Sigmoid colon (tissue), 6 donors: ENCODE measurements at regions not wholly inside any gene's neighbourhood (a gene's known extent, or its start where the extent isn't known, plus 50 kb on each side); places are given as distances from the start of the nearest gene placed in this dataset.
A peak's percentile ranks its signal among the peaks of the same experiment; 100 is the strongest.

Experiments
- DNase-seq: peaks from one replicate; pipeline ENCODE4 v3.0.0-alpha.2; 2019
- H3K27ac ChIP-seq, 4 donors: fragments of 200-600 bp; sonication (generic); one replicate each; pipeline ENCODE4 v1.5.1; 2016 to 2019; ENCODE audit warnings: mild to moderate bottlenecking in 1 of 4
- H3K27me3 ChIP-seq, 3 donors: fragments of 200-600 bp; sonication (generic); one replicate each; pipeline ENCODE4 v1.5.1; 2019; ENCODE audit warnings: mild to moderate bottlenecking in 1 of 3
- H3K36me3 ChIP-seq, 4 donors: fragments of 200-600 bp; sonication (generic); one replicate each; pipeline ENCODE4 v1.5.1; 2016 to 2019
- H3K4me1 ChIP-seq, 4 donors: fragments of 200-600 bp; sonication (generic); one replicate each; pipeline ENCODE4 v1.5.1; 2017 to 2019
- H3K4me3 ChIP-seq, 4 donors: fragments of 200-600 bp; sonication (generic); one replicate each; pipeline ENCODE4 v1.5.1; 2017 to 2019; ENCODE audit warnings: mild to moderate bottlenecking in 2 of 4, moderate library complexity in 1 of 4
- H3K9me3 ChIP-seq, 4 donors: fragments of 200-600 bp in 3 of 4; sonication (generic) in 3 of 4; one replicate each; pipeline versions ENCODE4 v1.5.1 to v1.6.1; 2013 to 2019
- CTCF ChIP-seq, 4 experiments: fragments of 450-650 bp in 3 of 4; fragments of 200-600 bp in 1 of 4; IDR thresholded peaks; one replicate each; pipeline ENCODE4 v1.5.1; 2016 to 2019; ENCODE audit warnings: antibody characterized with exemption in 4 of 4, mild to moderate bottlenecking in 3 of 4, moderate library complexity in 2 of 4
- EP300 ChIP-seq, 4 donors: sonication (generic); formaldehyde crosslinking; IDR thresholded peaks; one replicate each; pipeline ENCODE4 v1.6.1; 2017; ENCODE audit warnings: antibody characterized with exemption in 4 of 4
- POLR2A ChIP-seq, 2 donors: fragments of 450-650 bp; IDR thresholded peaks; one replicate each; pipeline ENCODE4 v1.6.1; 2016; ENCODE audit warnings: antibody characterized with exemption in 2 of 2, mild to moderate bottlenecking in 2 of 2, moderate library complexity in 2 of 2
- POLR2AphosphoS5 ChIP-seq, 4 donors: sonication (generic); formaldehyde crosslinking; IDR thresholded peaks; one replicate each; pipeline ENCODE4 v1.6.1; 2017; ENCODE audit warnings: antibody characterized with exemption in 4 of 4
- WGBS, 2 donors: extraction: QIAGEN DNeasy Blood & Tissue Kit; methylation state at CpG; one replicate each; pipeline ENCODE4 v1.1.7; 2013; 5-methylcytosine and 5-hydroxymethylcytosine counted together
- intact Hi-C: fragments of 100-400 bp; cut with DNase I; formaldehyde crosslinking; loops from one replicate; pipeline ENCODE4 v1.15.1; 2023
- donor health status: healthy with polysubstance abuse.
- donor health status: healthy.

- 74 to 77% methylated on average over 17 of the region's 17 CpGs for WGBS, 2 donors
- Histone ChIP-seq H3K27me3 (peaks cover 8 to 73% (median 24%) of the 10 kb centered on the region in 3 donors), H3K9me3 (no peaks in the 10 kb centered on the region), H3K4me1 (peaks cover 0 to 16% (median 13%) of the 10 kb centered on the region in 4 donors), H3K27ac (no peak overlapping the region), H3K4me3 (no peak overlapping the region), H3K36me3 (no peaks in the 10 kb centered on the region)
- intact Hi-C loops = loop anchor here (5.0 kb wide), 1 partner anchor 312 kb away; no protein-coding TSS in a partner anchor
- no peak for DNase-seq
- TF ChIP-seq CTCF (IDR thresholded peaks at IDR 0.05) (no peak), POLR2A (IDR thresholded peaks at IDR 0.05) (no peak), EP300 (IDR thresholded peaks at IDR 0.05) (no peak), POLR2AphosphoS5 (IDR thresholded peaks at IDR 0.05) (no peak)
Observed at GRCh38 chr20:59399426-59400099, 99.2 kb downstream of the EDN3 start.

GRCh38 chr20:59400708-59401107, 100.3 kb downstream of the EDN3 start:
- TF ChIP-seq EP300 (IDR thresholded peaks at IDR 0.05) = no peak
- no peak for TF ChIP-seq POLR2A (IDR thresholded peaks at IDR 0.05)
- no peak for TF ChIP-seq POLR2AphosphoS5 (IDR thresholded peaks at IDR 0.05)
- no peak for TF ChIP-seq CTCF (IDR thresholded peaks at IDR 0.05)

GRCh38 chr20:59402681-59403080, 102.3 kb downstream of the EDN3 start:
- no peak for TF ChIP-seq POLR2A (IDR thresholded peaks at IDR 0.05)
- no peak for TF ChIP-seq EP300 (IDR thresholded peaks at IDR 0.05)
- TF ChIP-seq CTCF (IDR thresholded peaks at IDR 0.05) = no peak
- intact Hi-C loops = loop anchor here (2.0 to 5.0 kb wide), 2 partner anchors 315 to 532 kb away; no protein-coding TSS in a partner anchor
- Histone ChIP-seq H3K36me3 (no peaks in the 10 kb centered on the region), H3K27me3 (peaks cover 8 to 86% (median 29%) of the 10 kb centered on the region in 3 donors), H3K9me3 (no peaks in the 10 kb centered on the region), H3K4me3 (no peak overlapping the region), H3K4me1 (peaks cover 0 to 16% (median 13%) of the 10 kb centered on the region in 4 donors), H3K27ac (no peak overlapping the region)
- no peak for DNase-seq
- 27 to 35% methylated on average over 9 of the region's 9 CpGs for WGBS, 2 donors

More at GRCh38 chr20:59400708-59401107, 100.3 kb downstream of the EDN3 start:
- H3K36me3 ChIP-seq = no peaks in the 10 kb centered on the region
- H3K27me3 ChIP-seq = peaks cover 8 to 84% (median 29%) of the 10 kb centered on the region in 3 donors
- H3K4me1 ChIP-seq = peaks cover 0 to 16% (median 13%) of the 10 kb centered on the region in 4 donors
- 59 to 76% methylated on average over 9 of the region's 9 CpGs for WGBS, 2 donors
- H3K4me3 ChIP-seq = no peak overlapping the region
- no peak overlapping the region for H3K27ac ChIP-seq
- DNase-seq = no peak
- no peaks in the 10 kb centered on the region for H3K9me3 ChIP-seq
- intact Hi-C loops = loop anchor here (5.0 kb wide), 1 partner anchor 313 kb away; no protein-coding TSS in a partner anchor

DNA sequence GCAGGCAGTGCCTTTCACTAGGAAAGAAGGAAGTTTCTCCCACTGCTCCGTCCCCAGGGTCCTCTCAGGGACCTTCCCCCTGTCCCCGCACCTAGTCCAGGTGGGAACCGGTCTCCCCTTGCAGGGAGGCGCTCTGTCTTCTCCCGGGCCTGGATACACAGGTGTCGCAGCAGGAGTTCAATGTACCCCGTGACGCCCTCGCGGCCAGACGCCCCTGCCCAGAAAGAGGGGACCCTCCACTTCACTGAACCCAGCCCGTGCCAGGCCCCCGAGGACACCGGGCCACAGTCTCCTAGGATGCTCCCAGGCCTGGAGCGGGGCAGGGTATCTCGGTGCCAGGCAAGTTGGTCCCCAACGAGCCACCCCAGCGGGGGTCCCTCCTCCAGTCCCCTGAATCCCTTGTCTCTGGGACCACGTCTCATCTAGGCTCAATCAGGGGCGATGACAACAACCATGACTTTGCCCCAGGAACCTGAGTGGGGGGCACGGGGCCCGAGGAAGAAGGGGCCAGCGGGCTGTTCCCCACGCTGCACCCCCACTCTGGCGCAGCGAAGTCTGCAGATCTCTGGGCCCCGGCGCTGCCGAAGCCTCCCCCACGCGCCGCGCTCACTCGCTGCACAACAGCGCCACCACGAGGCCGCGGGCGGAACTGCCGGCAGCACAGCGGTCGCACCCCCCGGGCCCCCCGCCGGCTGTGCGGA, 103.0 kb downstream of the EDN3 start:
- Histone ChIP-seq H3K4me3 (peak overlapping the region in 2 of 4 donors; percentile 4 to 8), H3K9me3 (no peaks in the 10 kb centered on the region), H3K27me3 (peaks cover 8 to 83% (median 29%) of the 10 kb centered on the region in 3 donors), H3K27ac (no peak overlapping the region), H3K4me1 (peaks cover 0 to 16% (median 13%) of the 10 kb centered on the region in 4 donors), H3K36me3 (no peaks in the 10 kb centered on the region)
- DNase-seq = no peak
- TF ChIP-seq POLR2A (IDR thresholded peaks at IDR 0.05) = no peak
- TF ChIP-seq POLR2AphosphoS5 (IDR thresholded peaks at IDR 0.05) = no peak
- no peak for TF ChIP-seq EP300 (IDR thresholded peaks at IDR 0.05)
- peak; percentile 52 to 85 (median 84) for TF ChIP-seq CTCF (IDR thresholded peaks at IDR 0.05)
- intact Hi-C loops = loop anchor here (2.0 to 5.0 kb wide), 2 partner anchors 316 to 533 kb away; no protein-coding TSS in a partner anchor
- 14 to 20% methylated on average over 46 of the region's 46 CpGs for WGBS, 2 donors
